ELF-1 (cell line): ENCODE measurements at regions not wholly inside any gene's neighbourhood (a gene's known extent, or its start where the extent isn't known, plus 50 kb on each side); places are given as distances from the start of the nearest gene placed in this dataset.
A peak's percentile ranks its signal among the peaks of the same experiment; 100 is the strongest.

Experiments used
- DNase-seq: peaks from one replicate; pipeline ENCODE4 v3.0.0-alpha.2; 2016; ENCODE audit warnings: low read depth, low spot score

- no peak for DNase-seq
Observed at GRCh38 chr3:67957268-67957667, 302.9 kb upstream of the SUCLG2 start.

GRCh38 chr3:67947808-67948508 lies 293.5 kb upstream of the SUCLG2 start:
- peak; percentile 90 for DNase-seq

GRCh38 chr3:67946436-67946835 lies 292.0 kb upstream of the SUCLG2 start:
- no peak for DNase-seq

GRCh38 chr3:67943546-67943945 lies 289.1 kb upstream of the SUCLG2 start:
- no peak for DNase-seq

GRCh38 chr3:67941433-67942030 lies 287.1 kb upstream of the SUCLG2 start:
- no peak for DNase-seq

- no peak for DNase-seq
Observed at GRCh38 chr3:67940210-67940952, 286.0 kb upstream of the SUCLG2 start.

GRCh38 chr3:67937498-67938118 lies 283.2 kb upstream of the SUCLG2 start:
- DNase-seq = no peak

- DNase-seq = peak; percentile 48
Observed at GRCh38 chr3:67930394-67930793, 276.0 kb upstream of the SUCLG2 start.

GRCh38 chr3:67923796-67924195 lies 269.4 kb upstream of the SUCLG2 start:
- no peak for DNase-seq

GRCh38 chr3:67920969-67921368 lies 266.6 kb upstream of the SUCLG2 start:
- DNase-seq = no peak

- DNase-seq = no peak
Observed at GRCh38 chr3:67920311-67920710, 265.9 kb upstream of the SUCLG2 start.

GRCh38 chr3:67916353-67916752 lies 261.9 kb upstream of the SUCLG2 start:
- no peak for DNase-seq

- no peak for DNase-seq
Observed at GRCh38 chr3:67907735-67908134, 253.3 kb upstream of the SUCLG2 start.

- no peak for DNase-seq
Observed at GRCh38 chr3:67906261-67906660, 251.8 kb upstream of the SUCLG2 start.

- no peak for DNase-seq
Observed at GRCh38 chr3:67901681-67902080, 247.3 kb upstream of the SUCLG2 start.

- no peak for DNase-seq
Observed at GRCh38 chr3:67898916-67899315, 244.5 kb upstream of the SUCLG2 start.

- no peak for DNase-seq
Observed at GRCh38 chr3:67897351-67898336, 243.2 kb upstream of the SUCLG2 start.

GRCh38 chr3:67896130-67896529 lies 241.7 kb upstream of the SUCLG2 start:
- no peak for DNase-seq

- no peak for DNase-seq
Observed at GRCh38 chr3:67894510-67894909, 240.1 kb upstream of the SUCLG2 start.

- no peak for DNase-seq
Observed at GRCh38 chr3:67884345-67884744, 229.9 kb upstream of the SUCLG2 start.

GRCh38 chr3:67883766-67884165 lies 229.4 kb upstream of the SUCLG2 start:
- DNase-seq = no peak
